OCI-LY1 (cell line): ENCODE measurements at regions not wholly inside any gene's neighbourhood (a gene's known extent, or its start where the extent isn't known, plus 50 kb on each side); places are given as distances from the start of the nearest gene placed in this dataset.
A peak's percentile ranks its signal among the peaks of the same experiment; 100 is the strongest.

Experiments
- H2AFZ ChIP-seq: fragments of 200-600 bp; sonication (generic), shearing (Covaris generic); 2 replicates; pipeline ENCODE4 v1.6.0; 2014; ENCODE audit warnings: antibody characterized with exemption, mild to moderate bottlenecking, low read length
- H3F3A ChIP-seq: fragments of 200-600 bp; sonication (generic), shearing (Covaris generic); 2 replicates; pipeline ENCODE4 v1.6.0; 2014; ENCODE audit warnings: mild to moderate bottlenecking, antibody characterized with exemption, low read length, moderate library complexity; ENCODE audit not compliant: insufficient read depth
- H3K27ac ChIP-seq: fragments of 200-600 bp; sonication (generic); 2 replicates; pipeline ENCODE4 v1.5.1; 2014; ENCODE audit warnings: low read length, mixed run types, mild to moderate bottlenecking, low read depth; ENCODE audit not compliant: poor library complexity, severe bottlenecking
- H3K27me3 ChIP-seq: fragments of 200-600 bp; sonication (generic); 2 replicates; pipeline ENCODE4 v1.6.0; 2014; ENCODE audit warnings: antibody characterized with exemption, mild to moderate bottlenecking, low read length, moderate library complexity; ENCODE audit not compliant: insufficient read depth
- H3K36me3 ChIP-seq: fragments of 200-600 bp; sonication (generic); 2 replicates; pipeline ENCODE4 v1.6.1; 2014; ENCODE audit warnings: mild to moderate bottlenecking, antibody characterized with exemption, low read length, moderate library complexity, mixed read lengths; ENCODE audit not compliant: insufficient read depth
- H3K4me1 ChIP-seq: fragments of 200-600 bp; sonication (generic); 2 replicates; pipeline ENCODE4 v1.5.1; 2014; ENCODE audit warnings: mild to moderate bottlenecking, low read length, moderate library complexity; ENCODE audit not compliant: insufficient read depth, severe bottlenecking
- H3K4me2 ChIP-seq: fragments of 200-600 bp; sonication (generic), shearing (Covaris generic); 2 replicates; pipeline ENCODE4 v1.6.1; 2014; ENCODE audit warnings: low read length
- H3K4me3 ChIP-seq: fragments of 200-600 bp; sonication (generic); 2 replicates; pipeline ENCODE4 v1.5.1; 2014; ENCODE audit warnings: low read length, low read depth, mild to moderate bottlenecking, mixed read lengths; ENCODE audit not compliant: poor library complexity, severe bottlenecking
- H3K79me2 ChIP-seq: fragments of 200-600 bp; shearing (Covaris generic); 2 replicates; pipeline ENCODE4 v1.6.1; 2016; ENCODE audit warnings: mixed run types, low read length, mixed read lengths; ENCODE audit not compliant: insufficient read depth
- H3K9ac ChIP-seq: fragments of 200-600 bp; sonication (generic), shearing (Covaris generic); 2 replicates; pipeline ENCODE4 v1.6.1; 2014; ENCODE audit warnings: mild to moderate bottlenecking, low read length, mixed read lengths
- H3K9me2 ChIP-seq: fragments of 200-600 bp; sonication (generic), shearing (Covaris generic); 2 replicates; pipeline ENCODE4 v1.6.1; 2014; ENCODE audit warnings: low read depth, mild to moderate bottlenecking, low read length, mixed read lengths
- H3K9me3 ChIP-seq: fragments of 200-600 bp; shearing (Covaris generic); 2 replicates; pipeline ENCODE4 v1.6.1; 2014; ENCODE audit warnings: low read length, mixed read lengths
- H4K20me1 ChIP-seq: fragments of 200-600 bp; sonication (generic), shearing (Covaris generic); 2 replicates; pipeline ENCODE4 v1.6.0; 2016; ENCODE audit warnings: mild to moderate bottlenecking, low read length; ENCODE audit not compliant: insufficient read depth
- CTCF ChIP-seq: fragments of 200-600 bp; sonication (generic), shearing (Covaris generic); IDR thresholded peaks from 2 replicates; pipeline ENCODE4 v1.5.1; 2017; ENCODE audit warnings: mild to moderate bottlenecking, antibody characterized with exemption, low read length, moderate library complexity, mixed read lengths
- EZH2 ChIP-seq: fragments of 200-600 bp; sonication (generic), shearing (Covaris generic); IDR thresholded peaks from 2 replicates; pipeline ENCODE4 v1.8.0; 2017; ENCODE audit warnings: borderline replicate concordance, mixed run types, mild to moderate bottlenecking, antibody characterized with exemption, low read length, moderate library complexity, mixed read lengths

DNA sequence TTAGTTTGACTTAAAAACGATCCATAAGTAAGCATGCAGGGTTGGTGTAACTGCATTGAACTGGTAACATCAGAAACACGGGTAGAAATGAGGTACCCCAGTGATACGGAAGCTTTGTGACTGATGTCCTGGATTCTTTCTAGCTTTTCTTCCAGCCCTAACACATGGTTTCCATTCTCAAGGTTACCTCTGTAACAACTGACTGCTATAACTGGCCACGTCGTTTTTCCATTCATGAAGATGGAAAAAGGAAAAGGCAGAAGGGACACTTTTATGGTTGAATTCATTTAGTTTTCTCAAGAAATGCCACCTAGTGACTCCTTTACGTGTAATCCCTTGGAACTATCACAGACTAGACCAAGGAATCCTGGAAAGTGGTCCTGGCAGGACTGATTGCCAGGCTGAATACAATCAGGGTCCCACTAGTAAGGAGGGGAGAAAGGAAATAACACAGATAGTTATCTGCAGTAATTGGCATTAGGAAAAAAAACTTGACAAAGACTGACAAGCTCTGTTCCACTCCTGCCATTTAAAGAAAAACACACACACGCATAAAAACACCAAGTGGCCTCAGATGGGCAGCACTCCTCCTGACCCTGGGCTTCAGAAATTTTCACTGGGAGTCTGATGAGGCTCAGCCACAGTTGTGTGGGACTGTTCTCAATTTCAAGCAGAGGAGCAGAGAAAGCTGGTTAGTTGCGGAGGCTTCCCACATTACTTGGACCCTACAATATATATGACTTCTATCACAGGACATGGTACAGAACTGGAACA lies 77.5 kb upstream of the ZNF169 start:
- no peak overlapping the region for H2AFZ ChIP-seq
- H3K9ac ChIP-seq, result no peak overlapping the region
- H3K4me1 ChIP-seq, result peaks cover 16% of the 10 kb centered on the region
- peaks cover 3% of the 10 kb centered on the region for H4K20me1 ChIP-seq
- no peaks in the 10 kb centered on the region for H3K9me2 ChIP-seq
- peak overlapping the region; percentile 35 for H3K27ac ChIP-seq
- H3K36me3 ChIP-seq, result peaks cover 30% of the 10 kb centered on the region
- no peak for TF ChIP-seq EZH2
- no peak for TF ChIP-seq CTCF
- H3K79me2 ChIP-seq, result peaks cover 8% of the 10 kb centered on the region
- H3K9me3 ChIP-seq, result no peaks in the 10 kb centered on the region
- H3F3A ChIP-seq, result no peaks in the 10 kb centered on the region; the same call in 1 of the 2 replicates
- no peaks in the 10 kb centered on the region for H3K27me3 ChIP-seq
- no peak overlapping the region for H3K4me2 ChIP-seq
- H3K4me3 ChIP-seq, result no peak overlapping the region

DNA sequence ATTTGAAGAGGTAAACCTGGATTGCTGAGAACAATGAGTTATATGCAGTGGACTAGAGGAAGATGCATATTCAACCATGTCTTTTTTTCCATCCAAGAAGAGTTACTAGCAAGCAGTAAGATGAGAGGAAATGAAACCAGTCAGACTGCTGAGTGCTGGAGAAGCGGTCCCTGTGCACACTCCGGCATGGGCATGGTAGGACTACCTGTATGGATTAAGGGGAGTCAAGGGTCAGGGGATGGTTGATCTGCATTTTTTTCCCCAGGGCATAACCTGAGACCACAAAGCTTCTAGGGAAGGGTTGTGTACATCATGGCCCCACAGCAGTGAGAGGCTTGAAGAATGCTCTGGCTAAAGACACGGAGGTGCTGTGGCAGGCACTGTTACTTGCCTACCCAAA lies 76.6 kb upstream of the ZNF169 start:
- no peaks in the 10 kb centered on the region for H4K20me1 ChIP-seq
- H3K36me3 ChIP-seq, result peaks cover 21% of the 10 kb centered on the region

GRCh38 chr9:94183240-94183999 lies 75.7 kb upstream of the ZNF169 start:
- no peaks in the 10 kb centered on the region for H4K20me1 ChIP-seq
- no peak for TF ChIP-seq EZH2
- no peak for TF ChIP-seq CTCF
- H3K4me1 ChIP-seq, result peaks cover 16% of the 10 kb centered on the region
- no peak overlapping the region for H3K4me2 ChIP-seq
- no peak overlapping the region for H3K27ac ChIP-seq
- no peak overlapping the region for H3K4me3 ChIP-seq
- no peaks in the 10 kb centered on the region for H3K9me3 ChIP-seq
- peaks cover 14% of the 10 kb centered on the region; the same call in 1 of the 2 replicates for H3K36me3 ChIP-seq
- no peak overlapping the region for H2AFZ ChIP-seq
- H3K9ac ChIP-seq, result no peak overlapping the region
- H3K79me2 ChIP-seq, result no peaks in the 10 kb centered on the region
- H3K27me3 ChIP-seq, result no peaks in the 10 kb centered on the region
- H3F3A ChIP-seq, result no peaks in the 10 kb centered on the region
- no peaks in the 10 kb centered on the region for H3K9me2 ChIP-seq

More for the DNA sequence above, 76.6 kb upstream of the ZNF169 start:
- Histone ChIP-seq H3K79me2 (no peaks in the 10 kb centered on the region), H3K4me3 (no peak overlapping the region), H3K4me1 (peaks cover 16% of the 10 kb centered on the region), H2AFZ (no peak overlapping the region), H3K4me2 (no peak overlapping the region), H3K27ac (peak overlapping the region; percentile 35), H3F3A (no peaks in the 10 kb centered on the region), H3K9me2 (no peaks in the 10 kb centered on the region), H3K9me3 (no peaks in the 10 kb centered on the region), H3K9ac (no peak overlapping the region), H3K27me3 (no peaks in the 10 kb centered on the region)
- no peak for TF ChIP-seq CTCF
- no peak for TF ChIP-seq EZH2
